ENCODE measurements at regions not wholly inside any gene's neighbourhood (a gene's known extent, or its start where the extent isn't known, plus 50 kb on each side); places are given as distances from the start of the nearest gene placed in this dataset.

- DNase-seq: peak in 1 of 51 donors; percentile 18
These were observed 484.5 kb downstream of the COG6 start for GRCh38 chr13:40139896-40140520.

DNA sequence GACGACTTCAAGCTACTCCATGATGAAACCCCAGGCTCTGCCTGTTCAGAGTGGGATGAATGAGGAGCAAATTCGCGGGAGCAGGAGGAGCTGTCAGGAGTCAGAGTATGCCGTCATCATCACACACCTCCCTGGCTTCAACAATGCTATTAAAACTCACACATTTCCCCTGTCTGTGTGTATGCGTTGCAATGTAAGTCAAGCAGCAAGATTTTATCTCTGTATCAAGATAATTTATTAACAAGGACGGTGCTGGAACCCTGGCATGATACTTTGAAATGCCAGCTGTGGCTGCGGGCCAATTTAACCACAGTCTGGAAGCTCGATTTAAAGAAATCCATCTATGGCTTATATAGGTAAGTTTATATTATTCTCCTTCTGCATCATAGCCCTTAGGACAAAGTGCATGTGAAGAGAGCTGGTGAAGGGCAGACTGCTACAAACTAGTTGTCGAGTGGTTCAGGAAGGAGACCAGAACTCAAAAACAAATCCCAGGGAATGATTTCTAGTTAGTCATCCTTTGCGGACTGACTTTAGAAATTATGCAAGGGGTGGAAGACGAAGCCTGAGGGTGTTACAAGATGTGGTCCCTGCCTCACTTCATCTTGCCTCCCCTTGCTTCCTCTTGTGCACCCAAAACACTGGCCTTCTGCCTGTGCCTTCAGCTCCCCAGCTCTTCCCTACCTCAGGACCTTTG, 486.5 kb downstream of the COG6 start:
- DNase-seq: no peak

DNA sequence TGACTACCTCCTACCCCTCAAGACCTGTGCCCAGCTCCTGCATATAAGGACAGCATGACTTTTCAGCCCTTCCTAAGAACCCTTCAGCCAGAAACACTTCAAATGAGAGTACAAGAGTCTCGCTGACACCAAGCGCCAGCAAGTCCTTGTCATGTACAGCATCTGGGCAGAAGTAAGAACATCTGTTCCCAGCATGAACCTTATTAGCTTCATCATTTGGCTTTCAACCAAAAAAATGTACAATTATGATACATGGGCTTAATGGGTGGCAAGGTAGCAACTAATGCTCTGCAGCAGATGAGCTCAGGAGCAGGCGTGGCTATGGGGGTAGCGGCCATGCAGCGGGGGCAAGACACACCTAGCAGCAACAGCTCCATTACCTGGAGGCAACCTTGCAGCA, 487.6 kb downstream of the COG6 start:
- DNase-seq: no peak

DNA sequence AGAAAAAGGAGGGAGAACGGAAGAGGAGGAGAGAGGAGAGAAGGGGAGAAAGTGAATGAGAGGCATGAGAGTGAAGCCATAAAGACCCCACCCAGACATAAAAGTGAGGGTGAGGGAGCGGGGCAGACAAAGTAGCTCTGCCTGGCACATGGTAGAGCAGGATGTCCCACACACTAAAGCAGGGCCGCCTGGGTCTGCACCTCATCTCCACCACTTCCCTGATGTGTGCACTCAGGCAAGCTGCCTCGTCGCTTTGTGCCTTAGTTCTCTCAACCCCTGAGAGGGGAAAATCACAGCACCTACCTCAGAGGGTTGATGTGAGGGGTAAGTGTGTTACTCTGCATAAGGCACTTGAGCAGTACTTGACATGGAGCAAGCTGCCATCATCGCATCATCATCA, 488.1 kb downstream of the COG6 start:
- no peak for DNase-seq

DNA sequence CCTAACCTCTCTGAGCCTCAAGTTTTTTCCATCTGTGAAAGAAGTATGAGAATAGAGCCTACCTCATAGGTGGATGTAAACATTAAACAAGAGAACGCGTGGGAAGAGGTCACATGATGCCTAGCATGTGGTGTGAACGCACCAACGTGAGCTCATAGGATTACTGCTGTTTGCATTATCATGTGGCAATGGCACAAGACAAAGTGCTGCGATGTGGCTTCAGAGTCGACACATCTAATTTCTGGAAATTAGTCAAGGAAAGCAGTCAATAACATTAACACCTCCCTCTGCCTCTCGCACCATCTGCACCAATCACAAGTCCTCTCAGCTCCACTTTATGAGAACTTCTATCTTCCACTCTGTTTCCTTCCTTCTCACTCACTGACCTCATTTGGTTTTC, 489.7 kb downstream of the COG6 start:
- DNase-seq: no peak

DNA sequence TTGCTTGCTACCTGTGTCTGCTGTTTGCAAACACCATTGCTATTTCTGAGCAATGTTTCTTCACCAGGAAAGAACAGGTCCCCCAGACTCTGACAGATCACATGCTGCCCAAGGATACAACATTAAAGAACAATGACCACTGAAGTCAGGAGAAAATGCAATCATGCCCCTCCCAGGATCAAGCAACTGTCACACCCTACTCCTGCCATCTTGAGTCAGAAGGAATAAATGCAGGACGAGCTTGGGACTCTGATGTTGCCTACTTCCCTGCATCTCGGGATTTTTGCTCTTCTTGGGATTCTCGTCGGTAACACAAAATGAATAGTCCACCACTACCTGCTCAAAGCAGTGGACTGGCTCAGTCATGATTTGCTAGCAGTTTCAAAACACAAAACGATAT, 490.6 kb downstream of the COG6 start:
- no peak for DNase-seq

DNA sequence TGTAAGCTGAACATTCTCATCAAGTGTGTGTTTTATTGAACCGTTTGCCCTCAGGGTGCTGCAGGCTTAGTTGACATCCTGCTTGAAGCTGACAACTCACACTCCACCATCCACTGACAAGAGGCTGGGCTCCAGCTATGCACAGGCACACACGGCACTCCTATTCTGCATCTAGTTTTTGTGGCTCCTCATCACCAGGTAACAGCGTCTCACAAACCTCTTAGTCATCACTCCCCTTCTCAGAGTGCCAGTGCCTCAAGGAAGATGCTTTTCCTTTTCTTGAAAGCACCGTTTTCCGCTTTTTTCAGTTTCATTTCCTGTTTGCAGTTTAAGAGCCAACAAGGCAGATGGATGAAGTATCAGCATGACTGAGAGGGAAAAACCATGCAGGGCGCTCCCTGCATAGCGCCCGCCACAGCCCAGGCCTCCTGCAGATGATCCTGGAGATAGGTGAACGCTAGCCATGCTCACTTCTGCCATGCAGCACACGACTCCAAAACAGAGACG, 491.2 kb downstream of the COG6 start:
- no peak for DNase-seq

DNA sequence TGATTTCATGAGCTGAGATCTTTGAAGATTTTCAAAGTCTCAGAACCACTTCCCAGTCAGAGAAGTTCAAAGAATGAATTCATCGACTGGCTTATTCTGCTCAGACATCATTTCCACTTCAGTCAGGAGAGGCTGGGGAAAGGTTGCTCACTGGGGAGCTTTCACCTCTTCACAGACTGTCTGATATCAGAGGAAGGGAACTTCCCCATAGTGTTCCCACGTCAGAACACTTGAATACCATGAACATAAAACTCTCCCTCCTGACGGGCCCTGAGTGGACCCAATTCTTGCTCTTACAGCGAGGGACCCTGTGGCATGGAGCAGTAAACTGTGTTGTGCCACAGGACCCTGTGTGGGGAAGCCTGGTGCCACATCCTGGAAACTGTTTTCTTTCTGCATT, 492.6 kb downstream of the COG6 start:
- no peak for DNase-seq

- DNase-seq: no peak
These were observed 493.3 kb downstream of the COG6 start for GRCh38 chr13:40148742-40149141.

- DNase-seq: peak in 15 of 51 donors; percentile 3 to 62 (median 16)
These were observed 494.3 kb downstream of the COG6 start for GRCh38 chr13:40149611-40150274.

DNA sequence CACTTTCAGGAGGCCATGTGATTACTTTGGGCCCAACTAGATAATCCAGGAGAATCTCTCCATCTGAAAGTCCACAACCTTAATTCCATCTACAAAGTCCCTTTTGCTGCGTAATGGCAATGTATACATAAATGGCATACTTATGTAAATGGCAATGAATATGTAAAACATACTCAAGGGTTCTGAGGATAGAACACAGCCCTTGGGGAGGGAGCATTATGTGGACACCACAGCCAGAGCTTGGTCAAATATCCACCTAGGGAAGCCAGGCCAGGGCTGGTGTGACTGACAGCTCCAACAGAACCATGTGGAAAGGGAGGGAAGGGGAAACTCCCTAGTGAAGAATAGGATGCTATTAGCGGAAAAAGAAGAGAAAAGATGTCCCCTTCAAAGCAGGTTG, 496.2 kb downstream of the COG6 start:
- DNase-seq: no peak

DNA sequence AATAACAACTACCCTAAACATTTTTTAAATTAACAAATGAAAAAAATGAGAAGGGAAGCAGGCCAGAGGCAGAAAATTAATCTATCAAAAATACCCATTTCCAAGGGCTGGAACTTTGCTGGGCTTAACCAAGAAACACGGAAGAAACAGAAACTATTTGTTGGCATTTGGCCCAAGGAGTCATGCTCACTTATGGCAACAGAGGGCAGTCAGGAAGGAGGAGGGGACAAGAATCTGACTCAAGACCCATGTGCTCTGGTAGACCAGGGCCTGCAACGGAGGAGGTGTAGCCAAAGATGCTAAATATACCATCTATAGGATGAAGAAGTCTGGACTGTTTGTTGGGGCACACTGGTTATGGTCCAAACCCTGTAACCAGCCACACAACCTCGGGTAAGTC, 496.7 kb downstream of the COG6 start:
- DNase-seq: no peak

- DNase-seq: no peak
These were observed 497.5 kb downstream of the COG6 start for GRCh38 chr13:40152922-40153321.

- no peak for DNase-seq
These were observed 498.1 kb downstream of the COG6 start for GRCh38 chr13:40153516-40153915.

- DNase-seq: no peak
These were observed 499.7 kb downstream of the COG6 start for GRCh38 chr13:40155201-40155600.

DNA sequence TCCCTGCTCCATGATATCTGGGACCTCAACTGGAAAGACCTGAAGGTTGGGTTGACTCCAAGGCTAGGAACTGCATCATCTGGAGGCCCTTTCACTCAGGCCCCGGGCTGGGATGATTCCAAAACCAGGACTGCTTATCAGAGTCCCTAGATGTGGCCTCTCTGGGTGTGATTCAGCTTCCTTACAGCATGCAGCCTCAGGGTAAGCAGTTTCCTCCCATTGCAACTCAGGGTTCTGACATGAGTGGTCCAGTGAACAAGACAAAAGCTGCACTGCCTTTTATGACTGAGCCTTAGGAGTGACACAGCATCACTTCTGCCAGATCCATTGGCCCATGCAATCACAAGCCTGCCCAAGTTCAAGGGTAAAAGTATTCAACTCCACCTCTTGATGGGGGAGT, 502.8 kb downstream of the COG6 start:
- no peak for DNase-seq

DNA sequence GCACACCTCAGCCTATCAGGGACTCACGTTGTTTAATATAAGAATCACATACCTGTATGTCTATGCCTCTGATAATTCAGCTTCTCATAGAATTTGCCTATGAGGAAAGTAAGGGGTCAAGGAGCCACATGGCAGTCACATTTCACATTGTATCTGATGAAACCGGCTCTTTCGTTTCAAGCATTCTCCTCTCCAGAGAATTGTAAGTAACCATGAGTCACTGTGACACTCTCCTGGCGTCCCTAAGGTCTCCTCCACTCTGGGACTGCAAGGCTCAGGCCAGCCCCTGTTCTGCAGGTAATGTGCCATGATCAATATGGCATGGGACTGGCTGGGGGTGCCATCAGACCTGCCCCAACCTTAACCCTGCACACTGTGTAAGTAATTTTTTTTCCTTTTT, 503.3 kb downstream of the COG6 start:
- DNase-seq: no peak

DNA sequence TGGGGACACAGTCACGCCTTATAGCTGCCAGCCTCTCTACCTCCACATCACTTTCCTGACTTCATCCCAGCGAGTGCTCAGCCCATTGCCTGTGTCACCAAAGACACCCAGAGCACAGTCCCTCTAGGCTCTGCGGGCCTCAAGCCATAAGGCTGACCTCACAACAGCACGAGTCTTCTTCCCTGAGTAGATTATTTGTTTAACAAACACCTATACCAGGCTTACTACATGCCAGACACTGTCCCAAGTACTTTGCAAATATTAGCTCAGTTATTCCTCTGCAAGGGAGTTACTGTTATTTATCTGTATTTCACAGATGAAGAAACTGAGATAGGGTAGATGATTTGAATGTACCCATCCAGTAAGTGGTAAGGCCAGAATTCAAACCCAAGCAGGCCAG, 504.3 kb downstream of the COG6 start:
- no peak for DNase-seq

DNA sequence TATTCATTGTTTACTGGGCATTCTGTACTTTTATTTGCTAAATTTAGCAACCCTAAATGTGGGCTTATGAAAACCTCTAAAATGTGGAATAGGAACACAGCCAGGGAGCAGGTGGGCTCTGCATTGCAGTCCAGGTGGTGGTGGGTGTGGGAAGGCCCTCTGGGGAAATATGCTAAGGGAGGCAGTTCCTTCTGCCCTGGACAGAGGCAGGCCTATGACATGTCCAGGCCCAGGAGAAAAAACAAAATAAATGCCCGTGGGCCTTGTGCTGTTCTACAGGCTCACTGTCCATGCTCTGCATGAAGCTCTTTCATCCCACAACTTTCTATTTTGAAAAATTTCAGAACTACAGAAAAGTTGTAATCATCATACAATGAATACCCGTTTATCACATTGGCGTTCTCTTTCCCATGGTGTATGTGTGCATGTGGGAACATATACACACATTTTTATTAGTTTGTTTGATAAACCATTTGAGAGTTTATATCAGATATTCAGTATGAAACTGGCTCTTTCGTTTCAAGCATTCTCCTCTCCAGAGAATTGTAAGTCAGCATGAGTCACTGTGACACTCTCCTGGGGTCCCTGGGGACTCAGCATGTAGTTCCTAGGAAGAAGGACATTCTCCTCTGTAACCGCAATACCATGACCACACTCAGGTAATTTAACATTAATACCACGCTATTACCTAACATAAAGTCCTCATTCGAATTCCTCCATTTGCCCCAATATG, 505.3 kb downstream of the COG6 start:
- DNase-seq: no peak

GRCh38 chr13:40161351-40161810, 505.1 kb downstream of the FOXO1 start:
- no peak for DNase-seq

- DNase-seq: no peak
These were observed 504.5 kb downstream of the FOXO1 start for GRCh38 chr13:40161931-40162330.
